Midbrain (tissue), 1 donor: ENCODE measurements at regions not wholly inside any gene's neighbourhood (a gene's known extent, or its start where the extent isn't known, plus 50 kb on each side); places are given as distances from the start of the nearest gene placed in this dataset.
A peak's percentile ranks its signal among the peaks of the same experiment; 100 is the strongest.

Experiments used
- DNase-seq: peaks from one replicate; lab custom pipeline; 2025; lab: John Stamatoyannopoulos, UW

- DNase-seq = no peak
Measured at GRCh38 chrX:39174241-39174771, 373.0 kb downstream of the MID1IP1 start.

- no peak for DNase-seq
Measured at GRCh38 chrX:39174772-39175417, 373.6 kb downstream of the MID1IP1 start.

GRCh38 chrX:39175418-39176057 lies 374.3 kb downstream of the MID1IP1 start:
- DNase-seq = no peak

GRCh38 chrX:39176105-39176504 lies 374.8 kb downstream of the MID1IP1 start:
- DNase-seq = no peak

GRCh38 chrX:39189431-39189830 lies 388.2 kb downstream of the MID1IP1 start:
- no peak for DNase-seq

- DNase-seq = no peak
Measured at GRCh38 chrX:39194673-39195072, 393.4 kb downstream of the MID1IP1 start.

GRCh38 chrX:39195156-39195555 lies 393.9 kb downstream of the MID1IP1 start:
- DNase-seq = no peak

GRCh38 chrX:39196192-39197102 lies 395.2 kb downstream of the MID1IP1 start:
- DNase-seq = no peak

- DNase-seq = no peak
Measured at GRCh38 chrX:39199429-39199828, 398.2 kb downstream of the MID1IP1 start.

- DNase-seq = no peak
Measured at GRCh38 chrX:39201305-39201990, 400.2 kb downstream of the MID1IP1 start.

GRCh38 chrX:39202641-39203040 lies 401.4 kb downstream of the MID1IP1 start:
- no peak for DNase-seq

GRCh38 chrX:39203427-39203826 lies 402.2 kb downstream of the MID1IP1 start:
- no peak for DNase-seq

GRCh38 chrX:39204353-39204752 lies 403.1 kb downstream of the MID1IP1 start:
- DNase-seq = no peak

- no peak for DNase-seq
Measured at GRCh38 chrX:39204945-39205344, 403.7 kb downstream of the MID1IP1 start.

GRCh38 chrX:39205467-39205866 lies 404.2 kb downstream of the MID1IP1 start:
- DNase-seq = no peak

- no peak for DNase-seq
Measured at GRCh38 chrX:39206399-39207145, 405.3 kb downstream of the MID1IP1 start.

GRCh38 chrX:39211501-39211900 lies 410.2 kb downstream of the MID1IP1 start:
- DNase-seq = no peak

GRCh38 chrX:39212456-39212855 lies 411.2 kb downstream of the MID1IP1 start:
- no peak for DNase-seq

- DNase-seq = peak; percentile 45
Measured at GRCh38 chrX:39214387-39215126, 413.3 kb downstream of the MID1IP1 start.

- DNase-seq = no peak
Measured at GRCh38 chrX:39220952-39221351, 419.7 kb downstream of the MID1IP1 start.
